ENCODE measurements at regions not wholly inside any gene's neighbourhood (a gene's known extent, or its start where the extent isn't known, plus 50 kb on each side); places are given as distances from the start of the nearest gene placed in this dataset.

GRCh38 chr10:111835574-111835973 lies 348.0 kb downstream of the GPAM start:
- H3K9me3 ChIP-seq (ENCODE audit: control insufficient read depth, insufficient read depth, low read depth, low read length), result no peaks in the 10 kb centered on the region
- CTCF ChIA-PET, result interaction anchor here (0.6 kb wide), 1 partner anchor 274 kb away, joined by 3 read pairs; no protein-coding TSS in a partner anchor
- no peak overlapping the region for H3K27ac ChIP-seq (ENCODE audit: extremely low read depth, low read depth, low read length)
- H3K4me3 ChIP-seq (ENCODE audit: low read depth, low read length), result no peak overlapping the region
- TF ChIP-seq ZSCAN16 (tag by site-specific recombination; IDR thresholded peaks at IDR 0.05), result no peak
- no peak for TF ChIP-seq ZNF146 (tag by site-specific recombination; IDR thresholded peaks at IDR 0.05)
- TF ChIP-seq ZNF341 (tag by site-specific recombination; IDR thresholded peaks at IDR 0.05; ENCODE audit: low read depth), result no peak
- TF ChIP-seq SP3 (tag by site-specific recombination; IDR thresholded peaks at IDR 0.05), result no peak
- no peak for TF ChIP-seq BCL11B (tag by site-specific recombination; IDR thresholded peaks at IDR 0.05; ENCODE audit: low read depth)
- no peaks in the 10 kb centered on the region for H3K4me1 ChIP-seq (ENCODE audit: control insufficient read depth, insufficient read depth, low read length)
- POLR2A ChIA-PET, result no interaction called here
- no peaks in the 10 kb centered on the region for H3K36me3 ChIP-seq (ENCODE audit: control insufficient read depth in 2 of 2, insufficient read depth in 1 of 2, low read length in 2 of 2)

GRCh38 chr10:111836064-111836463 lies 347.5 kb downstream of the GPAM start:
- no peak for TF ChIP-seq ZNF302 (tag by site-specific recombination; IDR thresholded peaks at IDR 0.05; ENCODE audit: low read depth)
- no peak for TF ChIP-seq ZSCAN30 (tag by site-specific recombination; IDR thresholded peaks at IDR 0.05)
- no peak for TF ChIP-seq ZBTB6 (tag by site-specific recombination; IDR thresholded peaks at IDR 0.05)
- TF ChIP-seq ZNF530 (tag by site-specific recombination; IDR thresholded peaks at IDR 0.05; ENCODE audit: low read depth), result no peak
- no peak for TF ChIP-seq KLF7 (tag by site-specific recombination; IDR thresholded peaks at IDR 0.05; ENCODE audit: borderline replicate concordance)
- ChIA-PET CTCF (interaction anchor here (0.6 kb wide), 1 partner anchor 275 kb away, joined by 3 read pairs; no protein-coding TSS in a partner anchor), POLR2A (no interaction called here)
- H3K4me3 ChIP-seq (ENCODE audit: low read depth, low read length), result no peak overlapping the region
- no peak overlapping the region for H3K27ac ChIP-seq (ENCODE audit: extremely low read depth, low read depth, low read length)
- H3K9me3 ChIP-seq (ENCODE audit: control insufficient read depth, insufficient read depth, low read depth, low read length), result no peaks in the 10 kb centered on the region
- no peaks in the 10 kb centered on the region for H3K4me1 ChIP-seq (ENCODE audit: control insufficient read depth, insufficient read depth, low read length)
- no peaks in the 10 kb centered on the region for H3K36me3 ChIP-seq (ENCODE audit: control insufficient read depth in 2 of 2, insufficient read depth in 1 of 2, low read length in 2 of 2)

DNA sequence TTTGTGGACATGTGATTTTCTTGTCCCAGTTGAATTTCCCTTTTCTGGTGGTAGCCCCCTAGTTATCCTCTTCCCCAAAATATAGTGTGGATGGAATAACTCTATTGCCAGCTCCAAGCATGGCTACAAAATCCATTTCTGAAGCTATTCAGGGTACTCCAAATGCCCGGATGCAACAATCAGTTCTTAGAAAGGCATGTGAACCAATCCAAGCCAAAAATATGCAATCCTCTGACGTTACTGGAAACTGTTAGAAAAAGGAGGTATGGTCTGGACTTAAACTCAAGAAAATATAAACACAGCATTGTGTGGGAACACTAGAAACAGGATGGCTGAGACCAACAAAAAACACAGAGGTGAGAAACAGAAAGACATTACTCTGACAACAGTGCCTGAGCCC lies 347.0 kb downstream of the GPAM start:
- no peaks in the 10 kb centered on the region for H3K36me3 ChIP-seq (ENCODE audit: control insufficient read depth in 2 of 2, insufficient read depth in 1 of 2, low read length in 2 of 2)
- no peak overlapping the region for H3K27ac ChIP-seq (ENCODE audit: extremely low read depth, low read depth, low read length)
- H3K4me3 ChIP-seq (ENCODE audit: low read depth, low read length), result no peak overlapping the region
- CTCF ChIA-PET, result no interaction called here
- no peaks in the 10 kb centered on the region for H3K9me3 ChIP-seq (ENCODE audit: control insufficient read depth, insufficient read depth, low read depth, low read length)
- POLR2A ChIA-PET, result no interaction called here
- H3K4me1 ChIP-seq (ENCODE audit: control insufficient read depth, insufficient read depth, low read length), result no peaks in the 10 kb centered on the region
- TF ChIP-seq HOXC10 (CRISPR knock-in tag; IDR thresholded peaks at IDR 0.05), result no peak
- no peak for TF ChIP-seq ZNF404 (tag by site-specific recombination; IDR thresholded peaks at IDR 0.05)
- no peak for TF ChIP-seq KLF1 (tag by site-specific recombination; IDR thresholded peaks at IDR 0.05)
- no peak for TF ChIP-seq ZNF169 (tag by site-specific recombination; IDR thresholded peaks at IDR 0.05)
- TF ChIP-seq IKZF3 (tag by site-specific recombination; IDR thresholded peaks at IDR 0.05), result no peak
- no peak for TF ChIP-seq ZFP69B (tag by site-specific recombination; IDR thresholded peaks at IDR 0.05)
- TF ChIP-seq ZNF324 (tag by site-specific recombination; IDR thresholded peaks at IDR 0.05), result no peak
- TF ChIP-seq ZNF670 (tag by site-specific recombination; IDR thresholded peaks at IDR 0.05; ENCODE audit: low read depth), result no peak
- no peak for TF ChIP-seq ZNF529 (tag by site-specific recombination; IDR thresholded peaks at IDR 0.05; ENCODE audit: insufficient replicate concordance)
- no peak for TF ChIP-seq ZSCAN16 (tag by site-specific recombination; IDR thresholded peaks at IDR 0.05)
- TF ChIP-seq SETDB1 (IDR thresholded peaks at IDR 0.05; ENCODE audit: insufficient read length, low read length), result no peak
- no peak for TF ChIP-seq SCRT2 (tag by site-specific recombination; IDR thresholded peaks at IDR 0.05)
- TF ChIP-seq KLF9 (tag by site-specific recombination; IDR thresholded peaks at IDR 0.05; ENCODE audit: low read depth), result no peak
- TF ChIP-seq ZNF274 (IDR thresholded peaks at IDR 0.05; ENCODE audit: low read length), result no peak
- TF ChIP-seq ZNF274 (tag by site-specific recombination; IDR thresholded peaks at IDR 0.05; ENCODE audit: borderline replicate concordance), result no peak
- TF ChIP-seq RBAK (tag by site-specific recombination; IDR thresholded peaks at IDR 0.05), result no peak
- no peak for TF ChIP-seq ZNF701 (tag by site-specific recombination; IDR thresholded peaks at IDR 0.05)
- no peak for TF ChIP-seq PRDM2 (tag by site-specific recombination; IDR thresholded peaks at IDR 0.05; ENCODE audit: borderline replicate concordance)

Measured in HEK293 (cell line).